ENCODE measurements at regions not wholly inside any gene's neighbourhood (a gene's known extent, or its start where the extent isn't known, plus 50 kb on each side); places are given as distances from the start of the nearest gene placed in this dataset.
"Not testable (repeated sequence)": the region's sequence is repeated elsewhere in the genome, so short reads cannot be mapped to it uniquely, and the experiment has no call there.

GRCh38 chr20:17873410-17874270 lies 95.0 kb downstream of the SNX5 start:
- DNase-seq (ENCODE audit: low read depth) = peak; percentile 85

- DNase-seq (ENCODE audit: low read depth) = no peak
These were observed 95.6 kb downstream of the SNX5 start for GRCh38 chr20:17872959-17873358.

- no peak for DNase-seq (ENCODE audit: low read depth)
These were observed 96.2 kb downstream of the SNX5 start for GRCh38 chr20:17872434-17872833.

- no peak for DNase-seq (ENCODE audit: low read depth)
These were observed 96.7 kb downstream of the SNX5 start for GRCh38 chr20:17871886-17872285.

GRCh38 chr20:17871181-17871580 lies 97.4 kb downstream of the SNX5 start:
- DNase-seq (ENCODE audit: low read depth) = no peak

- no peak for DNase-seq (ENCODE audit: low read depth)
These were observed 98.4 kb downstream of the SNX5 start for GRCh38 chr20:17870086-17870740.

- DNase-seq (ENCODE audit: low read depth) = no peak
These were observed 99.1 kb downstream of the SNX5 start for GRCh38 chr20:17869295-17869994.

- no peak for DNase-seq (ENCODE audit: low read depth)
These were observed 99.8 kb downstream of the SNX5 start for GRCh38 chr20:17868700-17869231.

- no peak for DNase-seq (ENCODE audit: low read depth)
These were observed 100.4 kb downstream of the SNX5 start for GRCh38 chr20:17868151-17868550.

- no peak for DNase-seq (ENCODE audit: low read depth)
These were observed 101.3 kb downstream of the SNX5 start for GRCh38 chr20:17867131-17867925.

- no peak for DNase-seq (ENCODE audit: low read depth)
These were observed 102.2 kb downstream of the SNX5 start for GRCh38 chr20:17866234-17867001.

GRCh38 chr20:17863577-17864292 lies 104.9 kb downstream of the SNX5 start:
- no peak for DNase-seq (ENCODE audit: low read depth)

GRCh38 chr20:17863209-17863576 lies 105.4 kb downstream of the SNX5 start:
- no peak for DNase-seq (ENCODE audit: low read depth)

- no peak for DNase-seq (ENCODE audit: low read depth)
These were observed 106.4 kb downstream of the SNX5 start for GRCh38 chr20:17862171-17862570.

- DNase-seq (ENCODE audit: low read depth) = not testable (repeated sequence)
These were observed 107.0 kb downstream of the SNX5 start for GRCh38 chr20:17861620-17862019.

GRCh38 chr20:17860301-17861197 lies 108.0 kb downstream of the SNX5 start:
- no peak for DNase-seq (ENCODE audit: low read depth)

GRCh38 chr20:17859616-17860232 lies 108.9 kb downstream of the SNX5 start:
- no peak for DNase-seq (ENCODE audit: low read depth)

- no peak for DNase-seq (ENCODE audit: low read depth)
These were observed 109.5 kb downstream of the SNX5 start for GRCh38 chr20:17859002-17859615.
